ENCODE measurements at regions not wholly inside any gene's neighbourhood (a gene's known extent, or its start where the extent isn't known, plus 50 kb on each side); places are given as distances from the start of the nearest gene placed in this dataset.

DNA sequence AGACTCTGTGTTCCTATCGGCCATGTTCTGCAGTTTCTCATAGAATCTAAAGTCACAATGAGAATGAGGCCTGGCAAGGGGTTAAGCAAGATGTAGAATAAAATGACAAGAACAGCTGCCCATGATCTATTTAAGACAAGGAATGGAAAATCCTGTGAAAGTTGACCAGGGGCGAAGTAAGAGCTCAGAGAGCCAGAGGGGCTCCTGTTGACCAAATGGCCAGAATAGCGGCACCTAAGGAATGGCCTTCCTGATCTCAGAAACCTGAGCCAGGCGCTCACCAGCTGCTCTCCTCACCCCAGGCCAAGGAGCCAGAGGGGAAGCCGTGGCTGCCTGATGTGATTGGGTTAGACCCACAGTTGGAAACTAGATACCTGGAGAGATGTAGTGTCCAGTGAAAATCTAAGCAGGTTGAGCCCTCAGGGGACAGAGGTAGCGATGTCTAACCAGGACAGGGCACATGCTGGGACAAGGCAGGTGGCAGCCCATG is 106.1 kb upstream of the NDN start:
- no peak for TF ChIP-seq GATA2 (IDR thresholded peaks at IDR 0.05; ENCODE audit: low read depth, low read length)
- TF ChIP-seq GATA3 (IDR thresholded peaks at IDR 0.05; ENCODE audit: low read depth, low read length), result no peak

Data from SH-SY5Y (cell line).